NCI-H2107 (cell line): ENCODE measurements at regions not wholly inside any gene's neighbourhood (a gene's known extent, or its start where the extent isn't known, plus 50 kb on each side); places are given as distances from the start of the nearest gene placed in this dataset.
"Not testable (repeated sequence)": the region's sequence is repeated elsewhere in the genome, so short reads cannot be mapped to it uniquely, and the experiment has no call there.

Source experiments
- DNase-seq: peaks from one replicate; lab custom pipeline; 2025; lab: John Stamatoyannopoulos, UW

DNA sequence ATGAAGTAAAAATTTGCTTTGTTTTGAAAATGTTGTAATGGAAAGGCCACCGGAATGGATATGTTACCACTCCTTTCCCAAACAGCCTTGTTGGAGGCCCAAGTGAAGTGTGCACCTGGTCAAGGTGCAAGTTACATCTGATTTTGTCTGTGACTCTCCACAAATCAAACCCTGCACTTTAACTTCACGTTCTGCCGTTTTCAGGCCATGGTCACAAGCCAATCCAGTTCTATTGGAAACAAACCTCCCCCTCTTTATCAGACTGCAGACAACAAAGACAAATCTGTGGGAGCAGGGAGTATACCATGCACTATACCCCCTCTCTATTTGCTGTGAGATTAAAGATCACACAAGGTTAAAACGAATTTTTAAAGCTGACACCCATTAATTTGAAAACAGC is 155.6 kb upstream of the RFC3 start:
- DNase-seq = no peak

- DNase-seq = no peak
Measured at GRCh38 chr13:33665626-33666175, 152.2 kb upstream of the RFC3 start.

DNA sequence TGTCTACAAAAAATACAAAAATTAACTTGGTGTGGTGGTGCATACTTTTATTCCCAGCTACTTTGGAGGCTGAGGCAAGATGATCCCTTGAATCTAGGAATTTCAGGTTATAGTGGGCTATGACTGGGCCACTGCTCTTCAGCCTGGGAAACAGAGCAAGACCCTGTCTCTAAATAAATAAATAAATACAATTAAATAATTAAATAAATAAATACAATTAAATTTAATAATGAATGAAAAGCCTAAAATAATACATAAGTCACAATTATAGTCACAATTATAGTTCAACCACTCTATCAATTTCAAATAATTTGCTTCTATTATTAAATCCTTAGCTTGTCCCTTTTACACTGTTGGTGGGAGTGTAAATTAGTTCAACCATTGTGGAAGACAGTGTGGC is 146.4 kb upstream of the RFC3 start:
- DNase-seq = no peak

DNA sequence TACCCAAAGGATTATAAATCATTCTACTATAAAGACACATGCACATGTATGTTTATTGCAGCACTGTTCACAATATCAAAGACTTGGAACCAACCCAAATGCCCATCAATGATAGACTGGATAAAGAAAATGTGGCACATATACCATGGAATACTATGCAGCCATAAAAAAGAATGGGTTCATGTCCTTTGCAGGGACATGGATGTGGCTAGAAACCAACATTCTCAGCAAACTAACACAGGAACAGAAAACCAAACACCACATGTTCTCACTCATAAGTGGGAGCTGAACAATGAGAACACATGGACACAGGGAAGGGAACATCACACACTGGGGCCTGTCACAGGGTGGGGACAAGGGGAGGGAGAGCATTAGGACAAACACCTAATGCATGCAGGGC is 145.9 kb upstream of the RFC3 start:
- DNase-seq = not testable (repeated sequence)

- peak; percentile 54 for DNase-seq
Measured at GRCh38 chr13:33676045-33676989, 141.6 kb upstream of the RFC3 start.

DNA sequence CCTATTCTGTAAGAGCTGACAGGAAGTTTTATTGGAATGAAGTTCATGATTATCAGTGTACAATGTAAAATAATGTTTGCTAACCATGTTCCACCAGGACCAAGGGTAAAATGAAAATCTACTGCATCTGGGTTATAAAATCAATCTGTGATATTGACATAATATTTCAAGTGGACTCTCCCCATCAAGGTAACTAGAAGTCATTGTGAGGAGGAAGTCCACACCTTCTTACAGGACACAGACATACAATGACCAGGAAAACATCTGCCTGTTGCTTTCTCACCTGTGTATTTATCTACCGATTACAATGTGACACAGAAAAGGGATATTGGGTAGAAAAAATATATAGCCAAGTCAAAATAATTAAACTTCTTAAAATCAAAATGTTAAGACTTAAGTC is 140.7 kb upstream of the RFC3 start:
- no peak for DNase-seq

- no peak for DNase-seq
Measured at GRCh38 chr13:33678084-33678483, 139.9 kb upstream of the RFC3 start.

DNA sequence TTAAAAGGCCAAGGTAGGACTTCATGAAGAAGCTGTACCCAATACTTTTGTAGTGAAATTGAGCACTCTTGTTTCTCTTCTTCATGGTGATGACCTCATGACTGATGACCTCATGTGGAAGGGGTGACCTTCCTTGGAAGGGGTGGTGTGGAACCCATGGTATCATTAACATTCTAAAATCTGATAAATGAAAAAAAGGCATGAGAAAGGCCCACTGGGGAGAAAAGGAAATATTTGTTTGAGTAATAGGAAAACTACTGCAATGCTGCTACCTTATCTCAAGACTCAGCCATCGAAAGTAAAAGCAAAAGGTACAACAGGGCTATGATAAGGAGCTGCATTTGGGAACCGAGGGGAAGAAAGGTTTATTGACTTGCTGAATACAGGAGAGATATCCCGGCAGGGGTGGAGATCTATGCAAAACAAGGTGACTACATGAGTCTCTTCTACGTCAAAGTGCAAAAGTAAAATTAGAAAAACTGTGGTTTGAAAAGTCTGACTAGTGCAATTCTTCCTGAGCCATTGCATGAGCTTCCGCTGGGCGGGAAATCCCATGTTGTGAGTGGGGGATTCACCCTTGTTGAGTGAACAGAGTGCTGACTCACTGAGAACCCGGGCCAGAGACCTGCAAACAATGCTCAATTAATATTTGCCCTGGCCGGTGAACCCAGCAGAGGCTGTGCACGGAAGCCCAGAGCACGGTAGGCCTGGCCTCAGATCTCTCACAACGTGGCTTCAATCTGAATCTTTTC is 138.9 kb upstream of the RFC3 start:
- no peak for DNase-seq

DNA sequence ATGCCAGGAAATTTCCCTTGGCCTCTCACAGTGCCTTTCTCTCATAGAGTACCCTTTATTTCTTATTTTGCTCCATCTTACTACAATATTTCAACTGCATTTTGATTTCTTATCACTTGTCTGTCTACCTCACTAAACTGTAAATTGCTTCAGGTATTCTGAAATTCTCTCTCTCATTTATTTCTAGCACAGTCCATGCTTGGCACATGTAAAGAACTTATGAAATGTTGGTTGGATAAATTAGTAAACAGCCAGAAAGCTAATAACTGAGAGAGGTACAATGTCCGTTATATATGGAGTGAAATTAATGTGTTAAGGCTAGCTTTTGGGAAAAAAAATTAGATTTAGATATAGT is 138.3 kb upstream of the RFC3 start:
- DNase-seq = no peak

DNA sequence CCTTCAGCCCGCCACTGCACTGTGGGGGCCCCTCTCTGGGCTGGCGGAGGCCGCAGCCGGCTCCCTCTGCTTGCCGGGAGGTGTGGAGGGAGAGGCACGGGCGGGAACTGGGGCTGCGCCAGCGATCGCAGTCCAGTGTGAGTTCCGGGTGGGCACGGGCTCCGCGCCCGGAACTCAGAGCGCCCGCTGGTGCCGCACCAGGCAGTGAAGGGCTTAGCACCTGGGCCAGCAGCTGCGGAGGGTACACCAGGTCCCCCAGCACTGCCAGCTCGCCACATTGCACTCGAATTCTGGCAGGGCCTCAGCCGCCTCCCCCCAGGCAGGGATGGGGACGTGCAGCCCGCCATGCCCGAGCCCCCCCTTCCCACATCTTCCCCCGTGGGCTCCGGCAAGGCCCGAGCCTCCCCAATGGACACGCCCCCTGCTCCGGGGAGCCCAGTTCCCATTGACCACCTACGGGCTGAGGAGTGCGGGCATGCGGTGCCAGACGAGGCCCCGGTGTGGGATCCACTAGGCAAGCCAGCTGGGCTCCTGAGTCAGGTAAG is 135.9 kb upstream of the RFC3 start:
- no peak for DNase-seq

DNA sequence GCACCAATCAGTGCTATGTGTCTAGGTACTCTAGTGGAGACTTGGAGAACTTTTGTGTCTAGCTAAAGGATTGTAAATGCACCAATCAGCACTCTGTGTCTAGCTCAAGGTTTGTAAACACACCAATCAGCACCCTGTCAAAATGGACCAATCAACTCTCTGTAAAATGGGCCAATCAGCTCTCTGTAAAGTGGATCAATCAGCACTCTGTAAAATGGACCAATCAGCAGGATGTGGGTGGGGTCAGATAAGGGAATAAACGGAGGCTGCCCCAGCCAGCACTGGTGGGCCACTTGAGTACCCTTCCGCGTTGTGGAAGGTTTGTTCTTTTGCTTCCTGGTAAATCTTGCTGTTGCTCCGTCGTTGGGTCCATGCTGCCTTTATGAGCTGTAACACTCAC is 135.3 kb upstream of the RFC3 start:
- DNase-seq = not testable (repeated sequence)

GRCh38 chr13:33683376-33683775 is 134.6 kb upstream of the RFC3 start:
- no peak for DNase-seq

- DNase-seq = no peak
Measured at GRCh38 chr13:33684874-33685273, 133.1 kb upstream of the RFC3 start.

- no peak for DNase-seq
Measured at GRCh38 chr13:33686772-33687480, 131.0 kb upstream of the RFC3 start.

GRCh38 chr13:33690354-33690753 is 127.6 kb upstream of the RFC3 start:
- no peak for DNase-seq

DNA sequence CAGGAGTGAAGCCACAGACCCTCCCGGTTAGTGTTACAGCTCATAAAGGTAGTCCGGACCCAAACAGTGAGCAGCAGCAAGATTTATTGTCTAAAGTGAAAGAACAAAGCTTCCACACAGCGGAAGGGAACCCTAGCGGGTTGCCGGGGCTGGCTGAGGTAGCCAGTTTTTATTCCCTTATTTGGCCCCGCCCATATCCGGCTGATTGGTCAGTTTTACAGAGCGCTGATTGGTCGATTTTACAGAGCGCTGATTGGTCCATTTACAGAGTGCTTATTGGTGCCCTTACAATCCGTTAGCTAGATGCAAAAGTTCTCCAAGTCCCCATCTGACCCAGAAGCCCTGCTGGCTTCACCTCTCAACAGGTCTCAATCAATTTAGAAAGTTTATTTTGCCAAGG is 126.0 kb upstream of the RFC3 start:
- DNase-seq = no peak

DNA sequence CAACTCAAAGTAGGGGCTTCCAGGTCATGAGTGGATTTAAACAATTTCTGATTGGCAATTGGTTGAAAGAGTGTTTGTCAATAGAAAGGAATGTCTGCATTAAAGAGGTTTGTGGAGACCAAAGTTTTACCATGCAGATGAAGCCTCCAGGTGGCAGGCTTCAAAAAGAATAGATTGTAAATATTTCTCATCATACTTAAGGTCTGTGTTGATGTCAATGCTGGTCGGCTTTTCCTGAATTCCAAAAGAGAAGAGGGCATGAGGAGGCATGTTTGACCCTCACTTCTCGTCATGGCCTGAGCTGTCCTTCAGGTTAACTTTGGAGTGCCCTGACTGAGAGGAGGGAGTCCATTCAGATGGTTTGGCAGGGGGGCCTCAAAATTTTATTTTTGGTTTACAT is 125.4 kb upstream of the RFC3 start:
- no peak for DNase-seq

- no peak for DNase-seq
Measured at GRCh38 chr13:33694546-33694945, 123.4 kb upstream of the RFC3 start.

DNA sequence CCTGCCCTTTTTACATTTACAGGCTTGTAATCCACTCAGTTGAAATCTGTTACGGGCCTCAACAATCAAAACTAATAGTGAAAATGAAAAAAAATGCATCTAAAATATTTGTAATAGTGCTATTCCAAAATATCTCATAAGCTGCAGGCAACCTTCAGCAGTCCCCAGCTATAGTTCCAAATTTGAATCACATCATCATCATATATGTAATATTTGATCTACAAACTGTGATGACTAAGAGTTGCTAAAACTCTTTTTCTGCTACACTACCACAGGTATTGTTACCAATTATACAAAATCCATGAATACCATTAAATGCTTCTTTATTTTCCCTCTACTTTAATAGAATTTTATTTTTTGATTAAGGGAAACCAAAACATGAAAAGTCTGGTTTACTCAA is 121.4 kb upstream of the RFC3 start:
- no peak for DNase-seq

- DNase-seq = no peak
Measured at GRCh38 chr13:33697926-33698325, 120.0 kb upstream of the RFC3 start.

DNA sequence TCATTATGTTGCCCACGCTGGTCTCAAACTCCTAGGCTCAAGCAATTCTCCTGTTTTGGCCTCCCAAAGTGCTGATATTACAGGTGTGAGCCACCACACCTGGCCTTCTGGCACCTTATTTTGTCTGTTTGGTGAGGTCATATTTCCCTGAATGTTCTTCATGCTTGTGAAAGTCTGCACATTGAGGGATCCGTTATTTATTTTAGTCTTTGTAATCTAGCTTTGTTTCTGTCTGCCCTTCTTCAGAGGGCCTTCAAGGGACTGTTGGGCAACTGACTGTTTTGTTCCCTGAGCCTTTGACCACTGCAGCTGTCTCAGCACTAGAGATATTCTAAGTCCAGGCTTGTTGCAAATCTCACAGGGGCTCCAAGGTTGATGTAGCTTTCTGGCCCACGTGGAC is 110.5 kb upstream of the RFC3 start:
- no peak for DNase-seq

GRCh38 chr13:33710924-33711323 is 107.0 kb upstream of the RFC3 start:
- no peak for DNase-seq
